H9 (cell line): ENCODE measurements at regions not wholly inside any gene's neighbourhood (a gene's known extent, or its start where the extent isn't known, plus 50 kb on each side); places are given as distances from the start of the nearest gene placed in this dataset.

Experiments
- DNase-seq: peaks from one replicate; pipeline ENCODE4 v3.0.0-alpha.2; 2017
- H2AFZ ChIP-seq: one replicate; pipeline ENCODE4 v1.6.1; 2013; ENCODE audit warnings: mild to moderate bottlenecking, low read length, control low read depth, moderate library complexity
- H2AK5ac ChIP-seq: 2 replicates; pipeline ENCODE4 v1.6.1; 2013; ENCODE audit warnings: low read length, control low read depth, mixed read lengths; ENCODE audit not compliant: insufficient read length
- H2BK120ac ChIP-seq: one replicate; pipeline ENCODE4 v1.6.1; 2013; ENCODE audit warnings: low read depth, mild to moderate bottlenecking, low read length, control low read depth, inconsistent platforms; ENCODE audit not compliant: poor library complexity, severe bottlenecking
- H2BK12ac ChIP-seq: 2 replicates; pipeline ENCODE4 v1.6.1; 2013; ENCODE audit warnings: low read length, control low read depth, mixed read lengths, low read depth; ENCODE audit not compliant: insufficient read length
- H2BK15ac ChIP-seq: 2 replicates; pipeline ENCODE4 v1.6.1; 2013; ENCODE audit warnings: low read depth, low read length, control low read depth
- H2BK20ac ChIP-seq: one replicate; pipeline ENCODE4 v1.6.1; 2013; ENCODE audit warnings: low read depth, mild to moderate bottlenecking, low read length, control low read depth, inconsistent platforms; ENCODE audit not compliant: poor library complexity, severe bottlenecking
- H2BK5ac ChIP-seq: 2 replicates; pipeline ENCODE4 v1.6.1; 2013; ENCODE audit warnings: low read length, control low read depth, mixed read lengths; ENCODE audit not compliant: insufficient read length
- H3K14ac ChIP-seq: 2 replicates; pipeline ENCODE4 v1.6.1; 2013; ENCODE audit warnings: low read length, control low read depth; ENCODE audit not compliant: insufficient read depth
- H3K18ac ChIP-seq: 2 replicates; pipeline ENCODE4 v1.6.1; 2013; ENCODE audit warnings: low read depth, mild to moderate bottlenecking, mixed read lengths, low read length, control low read depth; ENCODE audit not compliant: insufficient read length
- H3K23ac ChIP-seq: 2 replicates; pipeline ENCODE4 v1.6.1; 2013; ENCODE audit warnings: low read length, control low read depth, mixed read lengths, low read depth; ENCODE audit not compliant: insufficient read length
- H3K23me2 ChIP-seq: 2 replicates; pipeline ENCODE4 v1.6.1; 2013; ENCODE audit warnings: low read depth, mild to moderate bottlenecking, mixed read lengths, low read length, control low read depth; ENCODE audit not compliant: insufficient read length, poor library complexity, severe bottlenecking
- H3K27ac ChIP-seq: 2 replicates; pipeline ENCODE4 v1.5.1; 2013; ENCODE audit warnings: low read length, control low read depth, mixed read lengths, low read depth; ENCODE audit not compliant: insufficient read length
- H3K27me3 ChIP-seq: 2 replicates; pipeline ENCODE4 v1.6.1; 2013; ENCODE audit warnings: low read length, control low read depth, inconsistent platforms; ENCODE audit not compliant: insufficient read depth
- H3K4ac ChIP-seq: 2 replicates; pipeline ENCODE4 v1.6.1; 2013; ENCODE audit warnings: low read depth, mild to moderate bottlenecking, control low read depth, inconsistent platforms, low read length, moderate library complexity
- H3K4me1 ChIP-seq: 2 replicates; pipeline ENCODE4 v1.6.1; 2013; ENCODE audit warnings: low read length, control low read depth, inconsistent platforms; ENCODE audit not compliant: insufficient read depth
- H3K4me2 ChIP-seq: 2 replicates; pipeline ENCODE4 v1.6.1; 2013; ENCODE audit warnings: low read length, control low read depth, mixed read lengths; ENCODE audit not compliant: insufficient read length, insufficient read depth
- H3K56ac ChIP-seq: 2 replicates; pipeline ENCODE4 v1.6.1; 2013; ENCODE audit warnings: low read depth, mild to moderate bottlenecking, mixed read lengths, low read length, control low read depth; ENCODE audit not compliant: insufficient read length
- H3K79me1 ChIP-seq: 2 replicates; pipeline ENCODE4 v1.6.1; 2013; ENCODE audit warnings: low read depth, mild to moderate bottlenecking, moderate library complexity, low read length, control low read depth, inconsistent platforms; ENCODE audit not compliant: insufficient read depth, poor library complexity, severe bottlenecking
- H3K79me2 ChIP-seq: 2 replicates; pipeline ENCODE4 v1.6.1; 2013; ENCODE audit warnings: low read length, control low read depth, inconsistent platforms; ENCODE audit not compliant: insufficient read depth
- H3K9ac ChIP-seq: 2 replicates; pipeline ENCODE4 v1.6.1; 2013; ENCODE audit warnings: low read length, control low read depth, mixed read lengths; ENCODE audit not compliant: insufficient read length; ENCODE audit errors: extremely low read depth
- H3K9me3 ChIP-seq: one replicate; pipeline ENCODE4 v1.6.1; 2013; ENCODE audit warnings: low read depth, low read length, inconsistent platforms; ENCODE audit not compliant: control insufficient read depth
- H3T11ph ChIP-seq: one replicate; pipeline ENCODE4 v1.6.1; 2013; ENCODE audit warnings: mild to moderate bottlenecking, low read length, control low read depth, inconsistent platforms
- H4K20me1 ChIP-seq: one replicate; pipeline ENCODE4 v1.6.1; 2013; ENCODE audit not compliant: control insufficient read depth, insufficient read length, insufficient read depth
- H4K5ac ChIP-seq: 2 replicates; pipeline ENCODE4 v1.6.1; 2013; ENCODE audit warnings: low read depth, mild to moderate bottlenecking, mixed read lengths, low read length, control low read depth; ENCODE audit not compliant: insufficient read length
- H4K8ac ChIP-seq: replicated peaks from 2 replicates; pipeline ENCODE4 v1.6.1; 2013; ENCODE audit warnings: low read length, control low read depth, mixed read lengths, low read depth; ENCODE audit not compliant: insufficient read length
- H4K91ac ChIP-seq: 2 replicates; pipeline ENCODE4 v1.6.1; 2013; ENCODE audit warnings: low read depth, mild to moderate bottlenecking, moderate library complexity, mixed read lengths, low read length, control low read depth; ENCODE audit not compliant: insufficient read length
- H3K27ac Mint-ChIP-seq, 3 experiments: 2 replicates in 2 of 3; 3 replicates in 1 of 3; pipeline ENCODE4 v1.8.0; 2020 to 2021; ENCODE audit warnings: mixed read lengths in 3 of 3, mild to moderate bottlenecking in 1 of 3, moderate library complexity in 1 of 3
- H3K27me3 Mint-ChIP-seq: 2 replicates; pipeline ENCODE4 v1.8.0; 2021; ENCODE audit warnings: low read depth, mild to moderate bottlenecking, moderate library complexity, mixed read lengths
- H3K36me3 Mint-ChIP-seq, 3 experiments: 2 replicates in 2 of 3; 3 replicates in 1 of 3; pipeline ENCODE4 v1.8.0; 2020 to 2021; ENCODE audit warnings: low read depth in 3 of 3, mixed read lengths in 3 of 3; ENCODE audit not compliant: insufficient read depth in 1 of 3
- H3K4me1 Mint-ChIP-seq, 2 experiments: 2 replicates each; pipeline ENCODE4 v1.8.0; 2020; ENCODE audit warnings: mixed read lengths in 2 of 2
- H3K4me3 Mint-ChIP-seq, 2 experiments: 2 replicates in 1 of 2; 3 replicates in 1 of 2; pipeline ENCODE4 v1.8.0; 2020 to 2021; ENCODE audit warnings: mild to moderate bottlenecking in 2 of 2, mixed read lengths in 2 of 2, moderate library complexity in 1 of 2
- H3K9me3 Mint-ChIP-seq, 2 experiments: 2 replicates in 1 of 2; 3 replicates in 1 of 2; pipeline ENCODE4 v1.8.0; 2020; ENCODE audit warnings: mild to moderate bottlenecking in 2 of 2, mixed read lengths in 2 of 2, moderate library complexity in 1 of 2
- CTCF ChIP-seq: fragments of 200-600 bp; sonication (generic); conservative IDR thresholded peaks from 3 replicates; pipeline ENCODE4 v1.8.0; 2021; ENCODE audit warnings: antibody characterized with exemption, mild to moderate bottlenecking
- WGBS: extraction: QIAGEN DNeasy Blood & Tissue Kit; methylation state at CpG from one replicate; pipeline ENCODE4 v1.1.7; 2013; ENCODE audit warnings: missing lambda C conversion rate, low lambda C conversion rate, mixed read lengths; ENCODE audit not compliant: insufficient read length; ENCODE audit errors: extremely low coverage; 5-methylcytosine and 5-hydroxymethylcytosine counted together

- Histone ChIP-seq H3K23ac (no peak overlapping the region), H4K20me1 (no peaks in the 10 kb centered on the region), H4K8ac (no peak overlapping the region), H3K79me1 (no peaks in the 10 kb centered on the region), H2AFZ (no peak overlapping the region), H3K79me2 (no peaks in the 10 kb centered on the region), H3K4me2 (no peak overlapping the region), H2BK15ac (no peak overlapping the region), H4K91ac (no peak overlapping the region), H2AK5ac (no peak overlapping the region), H3K56ac (no peak overlapping the region), H2BK120ac (no peak overlapping the region), H3K9ac (no peak overlapping the region), H3K23me2 (no peaks in the 10 kb centered on the region), H3K27me3 (no peaks in the 10 kb centered on the region), H3K27ac (no peak overlapping the region), H3K14ac (no peak overlapping the region; the same call in 1 of the 2 replicates), H3K9me3 (no peaks in the 10 kb centered on the region), H3K4ac (no peak overlapping the region), H3T11ph (no peak overlapping the region), H3K18ac (no peak overlapping the region), H3K4me1 (no peaks in the 10 kb centered on the region), H2BK5ac (no peak overlapping the region), H2BK12ac (no peak overlapping the region), H2BK20ac (no peak overlapping the region), H4K5ac (no peak overlapping the region)
- no peak for TF ChIP-seq CTCF
- DNase-seq, result no peak
- Mint-ChIP-seq H3K9me3 (no peaks in the 10 kb centered on the region), H3K36me3 (no peaks in the 10 kb centered on the region), H3K27ac (no peak overlapping the region), H3K4me3 (no peak overlapping the region), H3K4me1 (no peaks in the 10 kb centered on the region), H3K27me3 (peaks cover 10% of the 10 kb centered on the region)
- WGBS, result no CpG with 5 or more reads among the region's 8 CpGs
These were observed 377.8 kb upstream of the TNRC6C start for GRCh38 chr17:77580531-77581270.
